Neuronal stem cell (in vitro differentiated cells): ENCODE measurements at regions not wholly inside any gene's neighbourhood (a gene's known extent, or its start where the extent isn't known, plus 50 kb on each side); places are given as distances from the start of the nearest gene placed in this dataset.

ENCODE experiments used
- DNase-seq: peaks from one replicate; pipeline ENCODE4 v3.0.0-alpha.2; 2013; ENCODE audit warnings: low spot score
- H2AFZ ChIP-seq: one replicate; pipeline ENCODE4 v1.6.1; 2013; ENCODE audit warnings: mild to moderate bottlenecking, low read length, inconsistent platforms
- H2AK5ac ChIP-seq: 2 replicates; pipeline ENCODE4 v1.6.1; 2013; ENCODE audit warnings: low read depth, mild to moderate bottlenecking, inconsistent platforms, low read length, moderate library complexity, mixed read lengths
- H2BK120ac ChIP-seq: 2 replicates; pipeline ENCODE4 v1.6.1; 2013; ENCODE audit warnings: low read depth, mild to moderate bottlenecking, inconsistent platforms, low read length, moderate library complexity, mixed read lengths
- H2BK12ac ChIP-seq: one replicate; pipeline ENCODE4 v1.6.1; 2013; ENCODE audit warnings: low read length, inconsistent platforms
- H2BK15ac ChIP-seq: 2 replicates; pipeline ENCODE4 v1.6.1; 2013; ENCODE audit warnings: mild to moderate bottlenecking, low read length, inconsistent platforms, mixed read lengths
- H2BK5ac ChIP-seq: one replicate; pipeline ENCODE4 v1.6.1; 2013; ENCODE audit warnings: inconsistent platforms, mild to moderate bottlenecking, low read length, moderate library complexity
- H3K14ac ChIP-seq: one replicate; pipeline ENCODE4 v1.6.1; 2013; ENCODE audit warnings: low read length, inconsistent platforms
- H3K18ac ChIP-seq: 2 replicates; pipeline ENCODE4 v1.6.1; 2013; ENCODE audit warnings: low read length, inconsistent platforms
- H3K23ac ChIP-seq: 2 replicates; pipeline ENCODE4 v1.6.1; 2013; ENCODE audit warnings: low read depth, mild to moderate bottlenecking, mixed read lengths, low read length, inconsistent platforms; ENCODE audit not compliant: poor library complexity
- H3K27ac ChIP-seq: replicated peaks from 3 replicates; pipeline ENCODE4 v1.5.1; 2013; ENCODE audit warnings: low read length, inconsistent platforms
- H3K27me3 ChIP-seq, 3 experiments: 2 replicates each; pipeline ENCODE4 v1.6.1; 2013; ENCODE audit warnings: low read length in 3 of 3, mild to moderate bottlenecking in 2 of 3, inconsistent platforms in 1 of 3, low read depth in 1 of 3, mixed read lengths in 1 of 3, moderate library complexity in 1 of 3; ENCODE audit not compliant: control insufficient read depth in 3 of 3, insufficient read depth in 3 of 3
- H3K36me3 ChIP-seq, 2 donors: replicated peaks in 1 of 2; 2 replicates each; pipeline ENCODE4 v1.6.1; 2013; ENCODE audit warnings: low read length in 2 of 2; ENCODE audit not compliant: control insufficient read depth in 2 of 2, insufficient read depth in 2 of 2
- H3K4ac ChIP-seq: 2 replicates; pipeline ENCODE4 v1.6.1; 2013; ENCODE audit warnings: inconsistent platforms, mild to moderate bottlenecking, low read length, moderate library complexity
- H3K4me1 ChIP-seq, 2 donors: 1 replicate in 1 of 2; 2 replicates in 1 of 2; pipeline ENCODE4 v1.6.1; 2013; ENCODE audit warnings: low read length in 2 of 2, low read depth in 1 of 2; ENCODE audit not compliant: control insufficient read depth in 2 of 2, insufficient read depth in 1 of 2
- H3K4me2 ChIP-seq: one replicate; pipeline ENCODE4 v1.6.1; 2013; ENCODE audit warnings: mild to moderate bottlenecking, low read length, inconsistent platforms; ENCODE audit not compliant: insufficient read depth, poor library complexity, severe bottlenecking
- H3K4me3 ChIP-seq, 2 donors: 2 replicates each; pipeline ENCODE4 v1.5.1; 2013; ENCODE audit warnings: low read length in 2 of 2, mild to moderate bottlenecking in 2 of 2, inconsistent platforms in 1 of 2, moderate library complexity in 1 of 2
- H3K79me1 ChIP-seq: one replicate; pipeline ENCODE4 v1.6.1; 2013; ENCODE audit warnings: low read depth, mild to moderate bottlenecking, inconsistent platforms, low read length, moderate library complexity
- H3K9ac ChIP-seq: one replicate; pipeline ENCODE4 v1.6.1; 2013; ENCODE audit warnings: mild to moderate bottlenecking, low read depth, low read length, inconsistent platforms; ENCODE audit not compliant: poor library complexity
- H3K9me3 ChIP-seq, 2 donors: replicated peaks in 1 of 2; 2 replicates each; pipeline versions ENCODE3 to v1.6.1; 2013; ENCODE audit warnings: low read length in 2 of 2, mild to moderate bottlenecking in 2 of 2, inconsistent platforms in 1 of 2, low read depth in 1 of 2, mixed read lengths in 1 of 2, moderate library complexity in 1 of 2; ENCODE audit not compliant: control insufficient read depth in 2 of 2, insufficient read depth in 1 of 2
- H4K8ac ChIP-seq: one replicate; pipeline ENCODE4 v1.6.1; 2013; ENCODE audit warnings: low read depth, mild to moderate bottlenecking, inconsistent platforms, low read length, moderate library complexity
- H4K91ac ChIP-seq: one replicate; pipeline ENCODE4 v1.6.1; 2013; ENCODE audit warnings: low read length, low read depth, mild to moderate bottlenecking, inconsistent platforms; ENCODE audit not compliant: poor library complexity
- WGBS, 2 donors: extraction: QIAGEN DNeasy Blood & Tissue Kit; methylation state at CpG; one replicate each; pipeline ENCODE4 v1.1.7; 2013; ENCODE audit warnings: missing lambda C conversion rate in 2 of 2, mixed read lengths in 1 of 2; ENCODE audit not compliant: insufficient read length in 2 of 2, insufficient replicate concordance in 1 of 2; ENCODE audit errors: extremely low coverage in 2 of 2; 5-methylcytosine and 5-hydroxymethylcytosine counted together

DNA sequence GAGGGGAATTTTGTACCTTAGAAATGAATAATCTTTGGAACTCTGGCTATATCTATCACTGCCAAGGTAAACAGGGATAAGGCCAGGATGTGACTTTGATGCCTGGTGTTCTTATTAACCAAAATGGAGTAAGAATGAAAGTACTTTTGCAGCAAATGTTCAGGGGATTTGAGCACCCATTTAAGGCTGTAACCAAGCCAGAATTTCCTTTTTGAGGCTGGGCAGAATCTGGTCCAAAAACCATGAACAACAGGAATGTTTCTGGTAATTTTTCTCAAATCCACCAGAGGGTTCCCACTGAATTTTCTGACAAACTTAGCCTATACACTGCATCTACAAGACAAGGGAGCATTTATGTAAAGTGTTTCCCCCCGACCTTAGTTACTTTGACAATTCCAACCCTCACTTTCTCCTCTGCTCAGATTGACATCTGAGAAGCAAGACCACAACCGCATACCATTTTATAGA lies 120.6 kb downstream of the BAMBI start:
- Histone ChIP-seq H2BK5ac (no peak overlapping the region), H3K4me2 (no peak overlapping the region), H3K4me1 (peaks cover 0 to 2% of the 10 kb centered on the region in 2 donors), H3K36me3 (no peaks in the 10 kb centered on the region), H3K9me3 (no peaks in the 10 kb centered on the region), H3K14ac (no peak overlapping the region), H3K79me1 (no peaks in the 10 kb centered on the region), H3K4me3 (no peak overlapping the region), H3K27me3 (peaks cover 0 to 3% (median 0%) of the 10 kb centered on the region in 3 experiments), H3K4ac (no peak overlapping the region), H3K23ac (no peak overlapping the region), H3K18ac (no peak overlapping the region), H3K27ac (no peak overlapping the region), H2BK12ac (no peak overlapping the region), H2BK120ac (no peak overlapping the region), H3K9ac (no peak overlapping the region), H2BK15ac (no peak overlapping the region), H4K8ac (no peak overlapping the region), H2AFZ (no peak overlapping the region), H4K91ac (no peak overlapping the region), H2AK5ac (no peak overlapping the region)
- no CpG with 5 or more reads among the region's 2 CpGs for WGBS, 2 donors
- DNase-seq, result no peak

DNA sequence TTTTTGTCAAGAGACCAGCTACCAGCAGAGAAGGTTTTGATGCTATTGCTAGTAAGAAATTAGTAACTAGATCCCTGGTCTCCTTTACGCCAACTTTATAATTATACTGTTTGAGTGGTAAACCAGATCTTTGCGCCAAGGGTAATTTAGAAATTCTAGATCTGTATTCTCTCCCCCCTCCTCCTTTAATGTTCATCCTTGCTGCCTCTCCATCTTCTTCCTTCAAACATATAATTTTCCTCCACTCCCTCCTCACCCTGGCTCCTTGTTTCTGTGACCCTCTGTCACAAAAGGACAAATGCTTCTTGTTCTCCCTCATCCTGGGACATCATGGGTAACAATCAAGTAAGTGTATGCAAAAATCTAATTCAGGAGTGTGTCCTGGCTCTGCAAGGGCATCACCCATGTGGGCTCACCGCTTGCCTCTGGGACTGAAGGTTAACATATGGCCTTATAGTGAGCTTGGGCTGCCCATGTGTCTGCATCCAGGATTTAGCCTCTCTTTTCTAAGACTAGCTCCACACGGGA lies 121.2 kb downstream of the BAMBI start:
- H2AK5ac ChIP-seq, result no peak overlapping the region
- H3K9me3 ChIP-seq, result no peaks in the 10 kb centered on the region
- no peak overlapping the region for H3K4me3 ChIP-seq
- no peaks in the 10 kb centered on the region for H3K79me1 ChIP-seq
- H2BK120ac ChIP-seq, result no peak overlapping the region
- H3K27ac ChIP-seq, result no peak overlapping the region
- no peak overlapping the region for H3K18ac ChIP-seq
- H3K4me2 ChIP-seq, result no peak overlapping the region
- H3K4me1 ChIP-seq, result peaks cover 0 to 2% of the 10 kb centered on the region in 2 donors
- H2BK5ac ChIP-seq, result no peak overlapping the region
- no peak overlapping the region for H3K23ac ChIP-seq
- no peak overlapping the region for H2BK12ac ChIP-seq
- no peak overlapping the region for H4K91ac ChIP-seq
- no peak for DNase-seq
- WGBS, 2 donors, result no CpG with 5 or more reads among the region's 4 CpGs
- no peaks in the 10 kb centered on the region for H3K36me3 ChIP-seq
- H2BK15ac ChIP-seq, result no peak overlapping the region
- no peak overlapping the region for H3K14ac ChIP-seq
- H3K27me3 ChIP-seq, result peaks cover 0 to 3% (median 0%) of the 10 kb centered on the region in 3 experiments
- H3K9ac ChIP-seq, result no peak overlapping the region
- H3K4ac ChIP-seq, result no peak overlapping the region
- H4K8ac ChIP-seq, result no peak overlapping the region
- no peak overlapping the region for H2AFZ ChIP-seq

DNA sequence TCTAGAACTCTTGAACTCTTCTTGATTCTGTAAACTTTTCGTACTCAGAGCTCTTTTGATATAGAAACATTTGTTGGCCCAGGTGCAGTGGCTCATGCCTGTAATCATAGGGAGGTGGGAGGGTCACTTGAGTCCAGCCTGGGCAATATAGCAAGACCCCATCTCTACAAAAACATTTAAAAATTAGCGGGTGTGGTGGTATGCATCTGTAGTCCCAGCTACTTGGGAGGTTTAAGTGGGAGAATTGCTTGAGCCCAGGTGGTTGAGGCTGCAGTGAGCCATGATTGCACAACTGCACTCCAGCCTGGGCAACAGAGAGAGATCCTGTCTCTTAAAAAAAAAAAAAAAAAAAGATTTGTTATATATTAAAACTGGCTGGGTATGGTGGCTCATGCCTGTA lies 121.6 kb downstream of the BAMBI start:
- Histone ChIP-seq H3K23ac (no peak overlapping the region), H4K8ac (no peak overlapping the region), H2AFZ (no peak overlapping the region), H2BK15ac (no peak overlapping the region), H2AK5ac (no peak overlapping the region), H3K79me1 (no peaks in the 10 kb centered on the region), H4K91ac (no peak overlapping the region), H3K27ac (no peak overlapping the region), H3K9me3 (no peaks in the 10 kb centered on the region), H3K18ac (no peak overlapping the region), H3K36me3 (no peaks in the 10 kb centered on the region), H3K4me3 (no peak overlapping the region), H3K9ac (no peak overlapping the region), H3K4me1 (peaks cover 0 to 2% of the 10 kb centered on the region in 2 donors), H3K4me2 (no peak overlapping the region), H3K4ac (no peak overlapping the region), H3K14ac (no peak overlapping the region), H2BK12ac (no peak overlapping the region), H2BK120ac (no peak overlapping the region), H3K27me3 (peaks cover 0 to 3% (median 0%) of the 10 kb centered on the region in 3 experiments), H2BK5ac (no peak overlapping the region)
- no peak for DNase-seq
- WGBS, 2 donors, result no CpG with 5 or more reads among the region's 2 CpGs

DNA sequence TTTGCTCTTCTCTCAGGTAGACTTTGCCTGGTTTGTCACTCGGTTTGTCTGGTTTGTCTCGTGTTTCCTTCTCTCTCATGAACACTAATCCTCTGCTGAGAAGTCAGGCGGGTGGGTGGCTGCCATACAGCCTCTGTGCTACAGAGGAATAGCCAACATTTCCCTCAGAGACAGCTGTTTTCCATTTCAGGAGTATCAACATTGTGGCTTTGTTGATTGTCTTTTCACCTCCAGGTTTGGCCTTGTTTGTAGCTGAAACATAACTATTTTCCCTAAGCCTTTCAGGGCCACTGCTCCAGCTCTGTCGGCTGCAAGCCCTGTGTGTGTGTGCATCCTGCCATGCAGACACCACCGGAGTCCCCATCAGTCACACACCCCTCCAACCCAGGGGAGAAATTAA lies 122.8 kb downstream of the BAMBI start:
- peaks cover 0 to 2% of the 10 kb centered on the region in 2 donors for H3K4me1 ChIP-seq
- no peak overlapping the region for H3K23ac ChIP-seq
- H4K8ac ChIP-seq, result no peak overlapping the region
- no peak overlapping the region for H3K18ac ChIP-seq
- no peaks in the 10 kb centered on the region for H3K36me3 ChIP-seq
- H2BK120ac ChIP-seq, result no peak overlapping the region
- H3K27me3 ChIP-seq, result peaks cover 0 to 3% (median 0%) of the 10 kb centered on the region in 3 experiments
- no peak overlapping the region for H3K4ac ChIP-seq
- H3K14ac ChIP-seq, result no peak overlapping the region
- H2BK15ac ChIP-seq, result no peak overlapping the region
- H3K27ac ChIP-seq, result no peak overlapping the region
- H3K9me3 ChIP-seq, result no peaks in the 10 kb centered on the region
- no peak overlapping the region for H2AFZ ChIP-seq
- no peak overlapping the region for H3K4me3 ChIP-seq
- no peak overlapping the region for H2AK5ac ChIP-seq
- no peak overlapping the region for H2BK12ac ChIP-seq
- no peak overlapping the region for H3K4me2 ChIP-seq
- no peak overlapping the region for H4K91ac ChIP-seq
- DNase-seq, result no peak
- no peak overlapping the region for H2BK5ac ChIP-seq
- H3K79me1 ChIP-seq, result no peaks in the 10 kb centered on the region
- WGBS, 2 donors, result no CpG with 5 or more reads among the region's 5 CpGs
- H3K9ac ChIP-seq, result no peak overlapping the region
